Stomach (tissue), 8 donors: ENCODE measurements at regions not wholly inside any gene's neighbourhood (a gene's known extent, or its start where the extent isn't known, plus 50 kb on each side); places are given as distances from the start of the nearest gene placed in this dataset.
A peak's percentile ranks its signal among the peaks of the same experiment; 100 is the strongest.

Source experiments
- DNase-seq, 2 donors: peaks; one replicate each; pipeline versions ENCODE4 v3.0.0 to v3.0.0-alpha.2; 2013 to 2019
- H3K27ac ChIP-seq, 5 donors: fragments of 200-600 bp in 4 of 5; sonication (generic) in 4 of 5; one replicate each; pipeline ENCODE4 v1.5.1; 2013 to 2019; ENCODE audit warnings: mild to moderate bottlenecking in 1 of 5, moderate library complexity in 1 of 5
- H3K27me3 ChIP-seq, 3 donors: fragments of 200-600 bp; sonication (generic); one replicate each; pipeline ENCODE4 v1.5.1; 2017 to 2019; ENCODE audit warnings: mixed run types in 1 of 3
- H3K36me3 ChIP-seq, 4 donors: fragments of 200-600 bp; sonication (generic); 1 replicate in 3 of 4; 2 replicates in 1 of 4; pipeline ENCODE4 v1.5.1; 2016 to 2019
- H3K4me1 ChIP-seq, 4 donors: fragments of 200-600 bp; sonication (generic); one replicate each; pipeline ENCODE4 v1.5.1; 2016 to 2019
- H3K4me3 ChIP-seq, 4 donors: fragments of 200-600 bp; sonication (generic) in 3 of 4; one replicate each; pipeline ENCODE4 v1.5.1; 2016 to 2019; ENCODE audit warnings: mild to moderate bottlenecking in 1 of 4
- H3K9me3 ChIP-seq, 4 donors: fragments of 200-600 bp; sonication (generic); one replicate each; pipeline ENCODE4 v1.5.1; 2016 to 2019
- CTCF ChIP-seq, 7 experiments: fragments of 450-650 bp in 4 of 7; fragments of 200-600 bp in 3 of 7; sonication (generic) in 3 of 7; IDR thresholded peaks; one replicate each; pipeline ENCODE4 v1.5.1; 2016 to 2019; ENCODE audit warnings: antibody characterized with exemption in 7 of 7, control low read depth in 2 of 7, mild to moderate bottlenecking in 1 of 7
- EP300 ChIP-seq: sonication (generic); formaldehyde crosslinking; IDR thresholded peaks from one replicate; pipeline ENCODE4 v1.6.1; 2017; ENCODE audit warnings: antibody characterized with exemption
- POLR2A ChIP-seq, 4 donors: fragments of 450-650 bp; IDR thresholded peaks; one replicate each; pipeline ENCODE4 v1.6.1; 2016; ENCODE audit warnings: antibody characterized with exemption in 4 of 4, control low read depth in 2 of 4, mild to moderate bottlenecking in 1 of 4, moderate library complexity in 1 of 4
- POLR2AphosphoS5 ChIP-seq, 3 donors: sonication (generic); formaldehyde crosslinking; IDR thresholded peaks; one replicate each; pipeline ENCODE4 v1.6.1; 2016; ENCODE audit warnings: antibody characterized with exemption in 3 of 3
- WGBS, 5 donors: extraction: QIAGEN DNeasy Blood & Tissue Kit in 3 of 5; methylation state at CpG; one replicate each; pipeline versions ENCODE4 v1.1.5 to v1.1.7; 2013 to 2018; 5-methylcytosine and 5-hydroxymethylcytosine counted together
- intact Hi-C: fragments of 100-400 bp; cut with DNase I; formaldehyde crosslinking; loops from one replicate; pipeline ENCODE4 v1.15.1; 2023; ENCODE audit warnings: low total_unique reads
- donor health status: healthy with polysubstance abuse.
- donor health status: Bipolar disorder and iron deficiency.
- donor health status: healthy.

- H3K36me3 ChIP-seq = no peaks in the 10 kb centered on the region
- H3K27me3 ChIP-seq = no peaks in the 10 kb centered on the region
- DNase-seq = no peak
- H3K4me3 ChIP-seq = no peak overlapping the region
- intact Hi-C loops = no loop called here
- 71 to 86% (median 84%) methylated on average over 1 of the region's 1 CpG for WGBS, 5 donors
- no peaks in the 10 kb centered on the region for H3K4me1 ChIP-seq
- H3K27ac ChIP-seq = no peak overlapping the region
- H3K9me3 ChIP-seq = no peaks in the 10 kb centered on the region
- no peak for TF ChIP-seq POLR2AphosphoS5 (IDR thresholded peaks at IDR 0.05)
- TF ChIP-seq CTCF (IDR thresholded peaks at IDR 0.05) = no peak
- no peak for TF ChIP-seq EP300
- TF ChIP-seq POLR2A (IDR thresholded peaks at IDR 0.05) = no peak
Observed at GRCh38 chr5:102014371-102014770, 281.7 kb downstream of the SLCO4C1 start.

- TF ChIP-seq EP300 (no peak), POLR2AphosphoS5 (IDR thresholded peaks at IDR 0.05) (no peak), CTCF (IDR thresholded peaks at IDR 0.05) (no peak), POLR2A (IDR thresholded peaks at IDR 0.05) (no peak)
- DNase-seq = no peak
- Histone ChIP-seq H3K4me3 (no peak overlapping the region), H3K27ac (no peak overlapping the region), H3K4me1 (no peaks in the 10 kb centered on the region), H3K36me3 (no peaks in the 10 kb centered on the region), H3K9me3 (no peaks in the 10 kb centered on the region), H3K27me3 (no peaks in the 10 kb centered on the region)
- intact Hi-C loops = no loop called here
Observed at GRCh38 chr5:102010644-102011043, 285.4 kb downstream of the SLCO4C1 start.

GRCh38 chr5:101997235-101997634 is 298.8 kb downstream of the SLCO4C1 start:
- TF ChIP-seq POLR2AphosphoS5 (IDR thresholded peaks at IDR 0.05) (no peak), EP300 (no peak), CTCF (IDR thresholded peaks at IDR 0.05) (no peak), POLR2A (IDR thresholded peaks at IDR 0.05) (no peak)
- H3K27me3 ChIP-seq = no peaks in the 10 kb centered on the region
- intact Hi-C loops = no loop called here
- no peaks in the 10 kb centered on the region for H3K36me3 ChIP-seq
- 48 to 77% (median 54%) methylated on average over 1 of the region's 1 CpG for WGBS, 5 donors
- peaks cover 0 to 4% (median 0%) of the 10 kb centered on the region in 4 donors for H3K4me1 ChIP-seq
- no peaks in the 10 kb centered on the region for H3K9me3 ChIP-seq
- H3K27ac ChIP-seq = no peak overlapping the region
- DNase-seq = no peak
- no peak overlapping the region for H3K4me3 ChIP-seq

- no peak overlapping the region for H3K27ac ChIP-seq
- H3K27me3 ChIP-seq = no peaks in the 10 kb centered on the region
- 24 to 55% (median 38%) methylated on average over 2 of the region's 2 CpGs for WGBS, 5 donors
Observed at GRCh38 chr5:101995585-101995984, 300.5 kb downstream of the SLCO4C1 start.

More at GRCh38 chr5:101995585-101995984, 300.5 kb downstream of the SLCO4C1 start:
- Histone ChIP-seq H3K36me3 (no peaks in the 10 kb centered on the region), H3K9me3 (no peaks in the 10 kb centered on the region), H3K4me3 (no peak overlapping the region), H3K4me1 (peaks cover 0 to 4% (median 0%) of the 10 kb centered on the region in 4 donors)
- intact Hi-C loops = no loop called here
- DNase-seq = peak in 1 of 2 donors; percentile 87
- TF ChIP-seq EP300 (no peak), POLR2A (IDR thresholded peaks at IDR 0.05) (no peak), POLR2AphosphoS5 (IDR thresholded peaks at IDR 0.05) (no peak), CTCF (IDR thresholded peaks at IDR 0.05) (no peak)
